ENCODE measurements at regions not wholly inside any gene's neighbourhood (a gene's known extent, or its start where the extent isn't known, plus 50 kb on each side); places are given as distances from the start of the nearest gene placed in this dataset.

DNA sequence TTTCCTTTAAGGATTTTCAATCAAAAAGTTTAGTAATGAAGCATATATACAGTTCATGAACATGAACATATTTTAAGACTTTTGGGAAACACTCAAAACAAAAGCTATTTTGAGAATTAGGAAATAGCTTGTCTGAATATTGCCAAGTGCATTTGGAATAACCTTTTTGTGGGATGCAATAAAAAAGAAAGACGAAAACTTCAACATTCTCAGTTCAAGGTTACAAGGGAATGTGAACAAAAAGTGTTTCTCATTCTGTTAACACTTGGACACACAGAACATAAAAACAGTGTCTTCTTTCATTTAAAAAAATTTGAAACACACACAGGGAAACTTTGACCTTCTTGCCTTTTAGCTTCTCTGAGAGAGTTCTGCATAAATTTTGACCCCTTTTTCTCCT is 72.7 kb upstream of the TCF21 start:
- no peak overlapping the region for H2BK15ac ChIP-seq (ENCODE audit: low read length)
- no peak overlapping the region for H3K4me3 ChIP-seq (ENCODE audit: extremely low read depth in 1 of 4, insufficient read depth in 2 of 4, low read depth in 3 of 4, low read length in 4 of 4)
- no peak overlapping the region for H3K27ac ChIP-seq (ENCODE audit: low read depth, low read length)
- CTCF ChIA-PET (ENCODE audit: partially characterized antibody) = interaction anchor here (0.6 to 5.4 kb wide), 32 partner anchors 10 to 627 kb away, joined by 3 to 48 read pairs (median 5); no protein-coding TSS in a partner anchor
- no peaks in the 10 kb centered on the region for H3K79me2 ChIP-seq (ENCODE audit: control insufficient read depth in 1 of 2, insufficient read depth in 2 of 2, low read length in 2 of 2)
- no peak overlapping the region for H4K91ac ChIP-seq (replicated peaks; ENCODE audit: insufficient read length, low read length)
- H3K4me2 ChIP-seq (ENCODE audit: insufficient read depth in 1 of 2, low read depth in 2 of 2, low read length in 2 of 2) = no peak overlapping the region
- H3K36me3 ChIP-seq (ENCODE audit: control insufficient read depth in 2 of 4, insufficient read depth in 4 of 4, low read length in 3 of 4) = no peaks in the 10 kb centered on the region
- H2BK20ac ChIP-seq (ENCODE audit: low read length) = no peak overlapping the region
- no peak overlapping the region for H2BK120ac ChIP-seq (replicated peaks; ENCODE audit: low read depth, low read length)
- no peak overlapping the region for H3K4ac ChIP-seq (replicated peaks; ENCODE audit: insufficient read length, low read depth, low read length)
- FAIRE-seq (no peak), DNase-seq (ENCODE audit: low read depth in 1 of 2, low spot score in 2 of 2) (no peak)
- H2BK5ac ChIP-seq (ENCODE audit: low read depth, low read length) = no peak overlapping the region
- no peaks in the 10 kb centered on the region for H3K23me2 ChIP-seq (ENCODE audit: low read depth, low read length)
- no peak overlapping the region for H3K18ac ChIP-seq (ENCODE audit: extremely low read depth, low read length)
- no peaks in the 10 kb centered on the region for H4K20me1 ChIP-seq (replicated peaks in 1 of 2; ENCODE audit: control insufficient read depth in 1 of 2, insufficient read depth in 2 of 2, low read length in 2 of 2)
- no peak overlapping the region for H3K56ac ChIP-seq (replicated peaks; ENCODE audit: insufficient read length, low read depth, low read length)
- H3K4me1 ChIP-seq (replicated peaks in 1 of 4; ENCODE audit: control insufficient read depth in 3 of 4, insufficient read depth in 4 of 4, low read length in 3 of 4) = peaks cover 0 to 2% (median 0%) of the 10 kb centered on the region in 4 experiments; a peak in 1 of 7 replicates
- peaks cover under 1 to 3% of the 10 kb centered on the region in 2 experiments; a peak in 2 of 4 replicates for H3K9me3 ChIP-seq (ENCODE audit: insufficient read depth in 2 of 2, low read depth in 1 of 2, low read length in 1 of 2)
- H2AFZ ChIP-seq (ENCODE audit: low read length) = no peak overlapping the region
- POLR2A ChIA-PET (ENCODE audit: partially characterized antibody) = no interaction called here
- H3K9ac ChIP-seq (replicated peaks in 1 of 4; ENCODE audit: extremely low read depth in 1 of 4, low read depth in 3 of 4, low read length in 3 of 4) = no peak overlapping the region
- 92% methylated on average over 1 of the region's 1 CpG; no CpG with 5 or more reads in 1 of the 2 experiments for whole genome bisulfite sequencing, 2 experiments (ENCODE audit: extremely low coverage in 1 of 2, insufficient coverage in 1 of 2, insufficient read length in 1 of 2, insufficient replicate concordance in 2 of 2, low coverage in 1 of 2, low lambda C conversion rate in 2 of 2, missing lambda C conversion rate in 1 of 2)
- no peak overlapping the region for H2AK5ac ChIP-seq (ENCODE audit: low read depth, low read length)
- no peak overlapping the region for H3K23ac ChIP-seq (ENCODE audit: insufficient read length)
- no peak overlapping the region for H3K14ac ChIP-seq (ENCODE audit: insufficient read length)
- H2BK12ac ChIP-seq (ENCODE audit: low read depth, low read length) = no peak overlapping the region
- H3K79me1 ChIP-seq (ENCODE audit: low read depth, low read length) = no peaks in the 10 kb centered on the region
- no peak overlapping the region for H4K8ac ChIP-seq (ENCODE audit: extremely low read depth, insufficient read depth, low read length)
- no peaks in the 10 kb centered on the region for H3K27me3 ChIP-seq (replicated peaks in 1 of 4; ENCODE audit: control insufficient read depth in 3 of 4, extremely low read depth in 1 of 4, insufficient read depth in 3 of 4, low read length in 3 of 4)
- no peak overlapping the region for H4K5ac ChIP-seq (ENCODE audit: insufficient read length, low read depth, low read length)
- TF ChIP-seq, protein P1, sequence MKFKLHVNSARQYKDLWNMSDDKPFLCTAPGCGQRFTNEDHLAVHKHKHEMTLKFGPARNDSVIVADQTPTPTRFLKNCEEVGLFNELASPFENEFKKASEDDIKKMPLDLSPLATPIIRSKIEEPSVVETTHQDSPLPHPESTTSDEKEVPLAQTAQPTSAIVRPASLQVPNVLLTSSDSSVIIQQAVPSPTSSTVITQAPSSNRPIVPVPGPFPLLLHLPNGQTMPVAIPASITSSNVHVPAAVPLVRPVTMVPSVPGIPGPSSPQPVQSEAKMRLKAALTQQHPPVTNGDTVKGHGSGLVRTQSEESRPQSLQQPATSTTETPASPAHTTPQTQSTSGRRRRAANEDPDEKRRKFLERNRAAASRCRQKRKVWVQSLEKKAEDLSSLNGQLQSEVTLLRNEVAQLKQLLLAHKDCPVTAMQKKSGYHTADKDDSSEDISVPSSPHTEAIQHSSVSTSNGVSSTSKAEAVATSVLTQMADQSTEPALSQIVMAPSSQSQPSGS (IDR thresholded peaks at IDR 0.05; ENCODE audit: low read length) = no peak
- TF ChIP-seq RAD21 (IDR thresholded peaks at IDR 0.05 in 1 of 2, conservative IDR thresholded peaks at IDR 0.05 in 1 of 2; ENCODE audit: low read depth in 2 of 2, low read length in 2 of 2) (no peak), SP2 (IDR thresholded peaks at IDR 0.05; ENCODE audit: low read length) (no peak), CBX5 (IDR thresholded peaks at IDR 0.05; ENCODE audit: low read depth, low read length) (no peak), POLR2AphosphoS5 (IDR thresholded peaks at IDR 0.05; ENCODE audit: low read depth, low read length) (no peak), CHD1 (IDR thresholded peaks at IDR 0.05; ENCODE audit: low read depth, low read length) (no peak)

Measured in H1 (cell line).